AG09309 (cell line): ENCODE measurements at regions not wholly inside any gene's neighbourhood (a gene's known extent, or its start where the extent isn't known, plus 50 kb on each side); places are given as distances from the start of the nearest gene placed in this dataset.

Experiments
- DNase-seq: peaks from one replicate; pipeline ENCODE4 v3.0.0-alpha.2; 2010; ENCODE audit warnings: low read depth
- H3K4me3 ChIP-seq: 2 replicates; pipeline ENCODE4 v1.5.1; 2011; ENCODE audit warnings: mild to moderate bottlenecking, low read depth, low read length, moderate library complexity; ENCODE audit not compliant: control insufficient read depth
- TF ChIP-seq, protein P1 (sequence below): IDR thresholded peaks from 2 replicates; pipeline ENCODE4 v1.5.1; 2011; ENCODE audit warnings: mild to moderate bottlenecking, low read depth, low read length, inconsistent platforms; ENCODE audit not compliant: insufficient read depth, control insufficient read depth; ENCODE audit errors: missing control alignments

DNA sequence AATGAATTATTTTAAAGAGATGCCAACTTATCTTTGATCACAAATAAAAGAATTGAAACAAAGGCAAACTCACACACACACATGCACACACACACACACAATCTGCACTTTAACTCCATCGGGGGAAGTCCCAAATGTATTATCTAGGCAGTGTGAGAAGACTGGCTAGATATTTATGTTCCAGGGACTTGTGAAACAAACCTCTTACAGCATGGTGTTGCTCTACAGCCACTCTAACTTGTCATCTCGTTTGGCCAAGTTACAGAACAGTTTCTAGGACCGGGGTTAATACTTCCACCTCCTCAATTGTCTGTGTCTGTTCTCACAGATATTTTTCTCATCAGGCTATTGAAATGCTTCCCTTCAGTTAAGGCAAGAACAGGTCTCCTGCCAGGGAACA lies 855.0 kb downstream of the EPHA7 start:
- TF ChIP-seq, protein P1, sequence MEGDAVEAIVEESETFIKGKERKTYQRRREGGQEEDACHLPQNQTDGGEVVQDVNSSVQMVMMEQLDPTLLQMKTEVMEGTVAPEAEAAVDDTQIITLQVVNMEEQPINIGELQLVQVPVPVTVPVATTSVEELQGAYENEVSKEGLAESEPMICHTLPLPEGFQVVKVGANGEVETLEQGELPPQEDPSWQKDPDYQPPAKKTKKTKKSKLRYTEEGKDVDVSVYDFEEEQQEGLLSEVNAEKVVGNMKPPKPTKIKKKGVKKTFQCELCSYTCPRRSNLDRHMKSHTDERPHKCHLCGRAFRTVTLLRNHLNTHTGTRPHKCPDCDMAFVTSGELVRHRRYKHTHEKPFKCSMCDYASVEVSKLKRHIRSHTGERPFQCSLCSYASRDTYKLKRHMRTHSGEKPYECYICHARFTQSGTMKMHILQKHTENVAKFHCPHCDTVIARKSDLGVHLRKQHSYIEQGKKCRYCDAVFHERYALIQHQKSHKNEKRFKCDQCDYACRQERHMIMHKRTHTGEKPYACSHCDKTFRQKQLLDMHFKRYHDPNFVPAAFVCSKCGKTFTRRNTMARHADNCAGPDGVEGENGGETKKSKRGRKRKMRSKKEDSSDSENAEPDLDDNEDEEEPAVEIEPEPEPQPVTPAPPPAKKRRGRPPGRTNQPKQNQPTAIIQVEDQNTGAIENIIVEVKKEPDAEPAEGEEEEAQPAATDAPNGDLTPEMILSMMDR = no peak
- no peak for DNase-seq
- no peak overlapping the region for H3K4me3 ChIP-seq

DNA sequence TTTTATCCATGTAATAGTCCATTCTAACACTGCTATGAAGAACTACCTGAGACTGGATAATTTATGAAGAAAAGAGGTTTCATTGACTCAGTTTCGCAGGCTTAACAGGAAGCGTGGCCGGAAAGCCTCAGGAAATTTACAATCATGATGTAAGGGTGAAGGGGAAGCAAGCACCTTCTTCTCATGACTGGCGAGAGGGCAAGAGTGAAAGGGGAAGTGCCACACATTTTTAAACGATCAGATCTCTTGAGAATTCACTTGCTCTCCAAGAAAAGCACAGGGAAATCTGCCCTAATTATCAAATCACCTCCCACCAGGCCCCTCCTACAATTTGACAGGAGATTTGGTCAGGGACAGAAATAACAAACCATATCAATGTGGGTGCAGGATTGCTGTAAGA lies 859.7 kb downstream of the EPHA7 start:
- TF ChIP-seq, protein P1 = no peak
- no peak for DNase-seq
- no peak overlapping the region for H3K4me3 ChIP-seq

DNA sequence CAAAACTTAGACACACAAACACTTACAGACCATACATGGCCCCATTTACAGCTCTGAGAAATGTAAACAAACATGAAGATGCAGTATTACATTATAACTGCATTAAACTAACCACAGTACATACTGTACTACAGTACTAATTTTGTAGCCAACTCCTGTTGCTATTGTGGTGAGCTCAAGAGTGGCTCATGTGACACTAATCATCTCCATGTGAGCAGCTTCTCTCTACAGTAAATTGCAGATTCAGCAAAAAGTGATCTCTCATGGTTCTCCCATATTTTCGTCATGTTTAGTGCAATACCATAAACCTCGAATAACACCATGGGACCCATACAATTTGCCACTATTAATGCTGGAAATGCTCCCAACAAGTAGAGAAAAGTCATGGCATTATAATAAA lies 860.4 kb downstream of the EPHA7 start:
- TF ChIP-seq, protein P1 = no peak
- no peak for DNase-seq
- H3K4me3 ChIP-seq = no peak overlapping the region

DNA sequence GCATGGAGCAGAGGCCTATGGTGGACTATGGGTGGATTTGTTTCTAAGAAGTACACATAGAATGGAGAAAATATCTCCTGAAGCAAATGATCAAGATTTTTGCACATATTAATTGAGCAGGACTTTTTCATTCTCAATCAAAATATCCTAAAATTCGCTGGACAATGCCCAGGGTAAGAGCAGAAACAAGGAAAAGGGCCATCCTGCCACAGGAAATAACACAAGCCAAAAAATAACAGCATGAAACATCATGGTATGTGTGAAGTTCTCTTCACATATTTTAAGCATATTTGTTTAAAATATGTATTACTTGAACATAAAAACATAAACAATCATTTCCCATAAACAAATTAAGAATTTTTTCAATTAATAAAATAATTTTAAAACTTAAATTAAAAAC lies 868.9 kb downstream of the EPHA7 start:
- TF ChIP-seq, protein P1 = no peak
- no peak for DNase-seq
- H3K4me3 ChIP-seq = no peak overlapping the region

DNA sequence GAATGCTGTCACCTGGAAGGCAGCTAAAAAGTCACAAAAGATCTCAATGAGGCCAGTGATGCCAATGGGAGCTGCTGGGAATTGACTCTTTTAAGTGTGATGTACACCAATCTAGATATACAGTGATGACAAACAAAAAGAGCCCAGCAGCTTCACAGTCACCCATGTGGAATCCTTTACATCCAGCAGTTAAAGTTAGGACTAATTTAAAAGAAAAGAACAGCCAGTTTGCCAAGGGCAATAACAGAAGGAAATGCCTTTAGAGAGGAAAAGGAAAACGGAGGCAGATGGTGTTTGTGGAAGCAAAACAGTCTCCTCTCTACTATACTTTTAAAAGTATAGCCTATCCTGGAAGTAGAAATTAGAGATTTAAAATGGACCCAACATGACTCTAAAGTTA lies 873.5 kb downstream of the EPHA7 start:
- TF ChIP-seq, protein P1 = no peak
- H3K4me3 ChIP-seq = no peak overlapping the region
- DNase-seq = no peak

DNA sequence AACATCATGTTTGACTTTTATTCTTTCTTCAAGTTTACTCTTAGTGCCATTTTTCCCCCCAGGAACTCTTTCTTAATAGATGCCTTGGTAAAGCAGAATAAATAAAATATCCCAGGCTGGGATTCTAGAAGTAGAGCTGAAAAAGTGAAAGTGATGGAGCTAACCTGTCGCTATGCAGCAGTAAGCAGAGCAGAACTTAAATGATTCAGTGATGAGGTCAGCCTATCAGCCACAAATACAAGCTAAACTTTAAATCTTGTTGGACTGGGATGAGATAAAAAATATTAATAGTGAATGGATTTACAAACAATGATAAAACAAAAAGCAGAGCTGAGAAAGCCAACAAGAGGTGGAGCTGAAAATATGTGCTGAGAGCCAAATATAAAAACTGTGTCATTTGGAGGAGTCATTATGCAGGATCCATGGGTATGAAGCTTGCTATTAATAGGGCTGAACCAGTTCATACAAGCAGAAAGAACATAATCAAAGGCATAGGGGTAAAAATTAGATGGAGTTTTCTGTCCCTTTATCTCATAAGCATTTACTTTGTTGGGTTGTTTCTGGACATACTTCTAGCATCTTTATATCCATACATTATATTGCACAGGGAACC lies 877.8 kb downstream of the EPHA7 start:
- DNase-seq = no peak
- H3K4me3 ChIP-seq = no peak overlapping the region
- TF ChIP-seq, protein P1 = no peak

DNA sequence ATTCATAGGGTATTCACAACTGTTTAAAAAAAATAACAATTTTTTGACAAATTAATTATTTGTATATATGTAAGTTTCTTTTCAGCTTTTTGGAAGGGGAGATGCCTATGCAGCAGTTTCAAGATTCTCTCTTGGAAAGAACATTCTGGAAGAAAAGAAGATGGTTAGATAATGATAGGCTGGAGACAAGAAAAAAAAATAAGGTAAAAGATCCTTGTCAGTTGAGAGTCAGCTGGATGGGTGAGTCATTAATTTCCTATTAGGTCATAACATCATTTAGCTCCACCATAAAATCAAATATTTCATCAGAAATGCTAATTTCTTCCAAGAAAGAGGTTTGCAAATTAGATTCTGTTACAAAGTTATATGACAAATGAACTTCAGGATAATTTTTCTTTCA lies 880.4 kb downstream of the EPHA7 start:
- no peak for DNase-seq
- H3K4me3 ChIP-seq = no peak overlapping the region
- TF ChIP-seq, protein P1 = no peak
